ENCODE measurements at regions not wholly inside any gene's neighbourhood (a gene's known extent, or its start where the extent isn't known, plus 50 kb on each side); places are given as distances from the start of the nearest gene placed in this dataset.

GRCh38 chr14:95034788-95035187 is 122.5 kb downstream of the DICER1 start:
- no peak for DNase-seq

- DNase-seq = no peak
Observed at GRCh38 chr14:95033682-95034632, 123.4 kb downstream of the DICER1 start.

GRCh38 chr14:95033031-95033430 is 124.3 kb downstream of the DICER1 start:
- no peak for DNase-seq

- no peak for DNase-seq
Observed at GRCh38 chr14:95026851-95027463, 130.4 kb downstream of the DICER1 start.

GRCh38 chr14:95025941-95026340 is 131.4 kb downstream of the DICER1 start:
- DNase-seq = no peak

GRCh38 chr14:95025218-95025617 is 132.1 kb downstream of the DICER1 start:
- no peak for DNase-seq

- no peak for DNase-seq
Observed at GRCh38 chr14:95024380-95024779, 132.9 kb downstream of the DICER1 start.

GRCh38 chr14:95023886-95024285 is 133.4 kb downstream of the DICER1 start:
- DNase-seq = no peak

- no peak for DNase-seq
Observed at GRCh38 chr14:95023115-95023514, 134.2 kb downstream of the DICER1 start.

- no peak for DNase-seq
Observed at GRCh38 chr14:95021588-95021987, 135.7 kb downstream of the DICER1 start.

- no peak for DNase-seq
Observed at GRCh38 chr14:95018821-95019220, 138.5 kb downstream of the DICER1 start.

GRCh38 chr14:95015046-95015445 is 142.3 kb downstream of the DICER1 start:
- no peak for DNase-seq

GRCh38 chr14:95014036-95014435 is 143.3 kb downstream of the DICER1 start:
- no peak for DNase-seq

- no peak for DNase-seq
Observed at GRCh38 chr14:95011445-95012006, 145.8 kb downstream of the DICER1 start.

GRCh38 chr14:95008445-95009217 is 148.7 kb downstream of the DICER1 start:
- no peak for DNase-seq

GRCh38 chr14:95007921-95008320 is 149.4 kb downstream of the DICER1 start:
- no peak for DNase-seq

- DNase-seq = no peak
Observed at GRCh38 chr14:95006479-95006878, 150.8 kb downstream of the DICER1 start.

- DNase-seq = no peak
Observed at GRCh38 chr14:95006051-95006450, 151.3 kb downstream of the DICER1 start.

- no peak for DNase-seq
Observed at GRCh38 chr14:95003099-95003960, 154.0 kb downstream of the DICER1 start.

GRCh38 chr14:94998685-94999084 is 158.6 kb downstream of the DICER1 start:
- DNase-seq = no peak

- no peak for DNase-seq
Observed at GRCh38 chr14:94998110-94998509, 159.2 kb downstream of the DICER1 start.

- DNase-seq = no peak
Observed at GRCh38 chr14:94995551-94995950, 161.8 kb downstream of the DICER1 start.

Measured in T-helper 2 cell (primary cell).